ENCODE measurements at regions not wholly inside any gene's neighbourhood (a gene's known extent, or its start where the extent isn't known, plus 50 kb on each side); places are given as distances from the start of the nearest gene placed in this dataset.

DNA sequence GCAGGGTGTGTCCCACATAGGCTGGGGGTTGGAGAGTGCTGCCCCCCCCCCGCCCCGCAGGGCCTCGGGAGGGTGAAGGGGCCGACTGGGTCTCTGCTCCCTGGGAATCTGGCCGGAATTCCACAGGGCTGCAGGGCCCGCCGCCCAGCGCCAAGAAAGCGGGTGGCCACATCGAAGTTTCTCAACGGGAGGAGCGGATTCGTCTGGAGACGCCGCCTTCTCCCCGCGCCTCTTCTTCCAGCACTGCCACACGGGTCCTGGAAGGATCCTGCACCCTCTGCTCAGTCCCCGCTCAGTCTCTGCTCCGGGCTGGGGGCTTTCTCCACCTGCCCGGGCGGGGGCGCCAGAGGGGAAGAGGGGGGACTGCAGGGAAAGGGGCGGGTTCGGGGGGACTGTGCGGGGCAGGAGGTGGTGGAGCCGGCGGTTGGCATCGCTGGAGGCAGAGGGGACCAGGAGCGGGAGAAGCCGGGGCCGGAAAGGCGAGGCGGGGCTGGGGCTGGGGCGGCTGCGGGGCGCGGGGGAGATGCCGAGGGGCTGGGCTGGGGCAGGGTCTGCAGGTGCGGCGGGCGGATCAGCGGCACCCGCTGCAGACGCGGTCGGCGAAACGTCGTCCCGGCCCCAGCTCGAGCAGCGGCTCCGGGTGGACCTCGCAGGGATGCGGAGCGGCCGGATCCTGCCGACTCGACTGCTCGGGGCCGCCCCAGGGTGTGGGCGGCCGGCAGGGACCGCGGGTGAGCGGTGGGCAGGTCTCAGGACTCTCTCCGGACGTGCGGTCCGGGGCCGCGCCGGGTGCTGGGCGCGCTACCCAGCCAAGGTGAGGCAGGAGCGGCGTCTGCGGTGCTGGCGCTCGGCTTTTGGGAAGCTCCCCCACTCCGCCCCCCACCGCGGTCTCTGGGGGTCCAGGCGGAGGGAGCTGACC lies 811.4 kb upstream of the TMEM132C start (continued):
- TF ChIP-seq PML (IDR thresholded peaks at IDR 0.05; ENCODE audit: low read length) (no peak), SMAD1 (IDR thresholded peaks at IDR 0.05; ENCODE audit: low read depth, partially characterized antibody) (no peak), CREM (IDR thresholded peaks at IDR 0.05; ENCODE audit: low read depth) (no peak), SIX5 (IDR thresholded peaks at IDR 0.05; ENCODE audit: low read depth, low read length, severe bottlenecking) (no peak), EGR1 (IDR thresholded peaks at IDR 0.05; ENCODE audit: borderline replicate concordance in 1 of 2, low read depth in 2 of 2, low read length in 2 of 2) (no peak), ZBTB11 (CRISPR knock-in tag; IDR thresholded peaks at IDR 0.05) (no peak), USF2 (IDR thresholded peaks at IDR 0.05; ENCODE audit: borderline replicate concordance, low read depth, low read length) (no peak)
- TF ChIP-seq, protein P1, sequence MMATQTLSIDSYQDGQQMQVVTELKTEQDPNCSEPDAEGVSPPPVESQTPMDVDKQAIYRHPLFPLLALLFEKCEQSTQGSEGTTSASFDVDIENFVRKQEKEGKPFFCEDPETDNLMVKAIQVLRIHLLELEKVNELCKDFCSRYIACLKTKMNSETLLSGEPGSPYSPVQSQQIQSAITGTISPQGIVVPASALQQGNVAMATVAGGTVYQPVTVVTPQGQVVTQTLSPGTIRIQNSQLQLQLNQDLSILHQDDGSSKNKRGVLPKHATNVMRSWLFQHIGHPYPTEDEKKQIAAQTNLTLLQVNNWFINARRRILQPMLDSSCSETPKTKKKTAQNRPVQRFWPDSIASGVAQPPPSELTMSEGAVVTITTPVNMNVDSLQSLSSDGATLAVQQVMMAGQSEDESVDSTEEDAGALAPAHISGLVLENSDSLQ (IDR thresholded peaks at IDR 0.05), result no peak
